ENCODE measurements at regions not wholly inside any gene's neighbourhood (a gene's known extent, or its start where the extent isn't known, plus 50 kb on each side); places are given as distances from the start of the nearest gene placed in this dataset.

- peaks cover 24% of the 10 kb centered on the region for H3K4me1 Mint-ChIP-seq (ENCODE audit: unreplicated experiment)
- DNase-seq (ENCODE audit: low spot score): no peak
- H3K4me3 Mint-ChIP-seq (ENCODE audit: unreplicated experiment): no peak overlapping the region
- H3K9me3 Mint-ChIP-seq (ENCODE audit: unreplicated experiment): no peaks in the 10 kb centered on the region
- TF ChIP-seq, protein P1, sequence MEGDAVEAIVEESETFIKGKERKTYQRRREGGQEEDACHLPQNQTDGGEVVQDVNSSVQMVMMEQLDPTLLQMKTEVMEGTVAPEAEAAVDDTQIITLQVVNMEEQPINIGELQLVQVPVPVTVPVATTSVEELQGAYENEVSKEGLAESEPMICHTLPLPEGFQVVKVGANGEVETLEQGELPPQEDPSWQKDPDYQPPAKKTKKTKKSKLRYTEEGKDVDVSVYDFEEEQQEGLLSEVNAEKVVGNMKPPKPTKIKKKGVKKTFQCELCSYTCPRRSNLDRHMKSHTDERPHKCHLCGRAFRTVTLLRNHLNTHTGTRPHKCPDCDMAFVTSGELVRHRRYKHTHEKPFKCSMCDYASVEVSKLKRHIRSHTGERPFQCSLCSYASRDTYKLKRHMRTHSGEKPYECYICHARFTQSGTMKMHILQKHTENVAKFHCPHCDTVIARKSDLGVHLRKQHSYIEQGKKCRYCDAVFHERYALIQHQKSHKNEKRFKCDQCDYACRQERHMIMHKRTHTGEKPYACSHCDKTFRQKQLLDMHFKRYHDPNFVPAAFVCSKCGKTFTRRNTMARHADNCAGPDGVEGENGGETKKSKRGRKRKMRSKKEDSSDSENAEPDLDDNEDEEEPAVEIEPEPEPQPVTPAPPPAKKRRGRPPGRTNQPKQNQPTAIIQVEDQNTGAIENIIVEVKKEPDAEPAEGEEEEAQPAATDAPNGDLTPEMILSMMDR (IDR thresholded peaks at IDR 0.05; ENCODE audit: unreplicated experiment): no peak
- H3K27me3 Mint-ChIP-seq (ENCODE audit: unreplicated experiment): no peaks in the 10 kb centered on the region
- H3K36me3 Mint-ChIP-seq (ENCODE audit: low read depth, unreplicated experiment): peaks cover 6% of the 10 kb centered on the region
- H3K27ac Mint-ChIP-seq (ENCODE audit: unreplicated experiment): no peak overlapping the region
These were observed 94.4 kb upstream of the COL1A2 start for GRCh38 chr7:94300176-94300835.

DNA sequence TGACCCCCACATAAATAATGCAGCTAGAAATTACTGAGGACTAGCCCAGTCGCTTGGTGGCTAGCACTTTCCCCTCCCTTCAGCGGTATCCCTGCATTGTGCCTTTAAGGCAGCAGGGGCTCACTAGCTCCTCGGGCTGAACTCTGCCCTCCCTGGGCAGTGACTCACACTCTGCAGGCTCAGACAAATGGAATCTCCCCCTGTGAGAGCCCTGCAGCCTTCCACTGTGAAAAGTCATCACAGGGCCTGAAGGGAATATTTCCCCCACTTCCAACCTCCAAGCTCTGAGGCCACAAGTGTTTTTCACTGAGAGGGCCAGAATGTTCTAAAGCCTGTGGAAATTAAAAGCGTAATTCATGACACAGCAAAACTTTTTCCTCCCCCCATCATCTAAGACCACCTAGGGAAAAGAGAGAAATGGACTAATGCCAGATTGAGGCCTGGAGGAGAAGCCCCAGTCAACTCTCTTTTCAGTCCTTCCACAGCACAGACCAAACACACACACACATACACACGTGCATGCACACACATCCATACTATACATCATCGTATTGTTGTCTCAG, 93.6 kb upstream of the COL1A2 start:
- TF ChIP-seq, protein P1 (IDR thresholded peaks at IDR 0.05; ENCODE audit: unreplicated experiment): no peak
- Mint-ChIP-seq H3K9me3 (ENCODE audit: unreplicated experiment) (no peaks in the 10 kb centered on the region), H3K4me3 (ENCODE audit: unreplicated experiment) (no peak overlapping the region), H3K36me3 (ENCODE audit: low read depth, unreplicated experiment) (peaks cover 6% of the 10 kb centered on the region), H3K27me3 (ENCODE audit: unreplicated experiment) (no peaks in the 10 kb centered on the region), H3K4me1 (ENCODE audit: unreplicated experiment) (peaks cover 32% of the 10 kb centered on the region), H3K27ac (ENCODE audit: unreplicated experiment) (peak overlapping the region; percentile 75)
- DNase-seq (ENCODE audit: low spot score): peak; percentile 26

DNA sequence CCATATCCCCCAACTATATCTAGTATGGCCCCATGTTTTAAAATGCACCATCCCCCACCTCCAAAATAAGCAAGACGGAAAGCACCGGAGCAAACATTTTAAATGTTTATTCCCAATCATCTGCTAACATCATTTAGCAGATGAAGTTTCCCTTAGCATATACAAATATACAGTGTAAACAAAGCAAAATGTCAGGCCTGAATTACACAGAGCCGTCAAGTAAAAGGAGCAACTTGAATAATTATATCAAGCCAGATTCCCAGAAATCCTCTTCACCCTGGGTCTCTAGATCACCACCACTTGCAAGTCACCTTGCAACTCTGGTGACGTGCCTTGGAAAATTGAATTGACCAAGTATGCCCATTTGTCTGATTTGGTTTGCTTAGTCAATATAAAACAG, 91.6 kb upstream of the COL1A2 start:
- H3K4me3 Mint-ChIP-seq (ENCODE audit: unreplicated experiment): no peak overlapping the region
- TF ChIP-seq, protein P1 (IDR thresholded peaks at IDR 0.05; ENCODE audit: unreplicated experiment): no peak
- peaks cover 6% of the 10 kb centered on the region for H3K36me3 Mint-ChIP-seq (ENCODE audit: low read depth, unreplicated experiment)
- H3K4me1 Mint-ChIP-seq (ENCODE audit: unreplicated experiment): peaks cover 44% of the 10 kb centered on the region
- no peak for DNase-seq (ENCODE audit: low spot score)
- H3K27ac Mint-ChIP-seq (ENCODE audit: unreplicated experiment): no peak overlapping the region
- peaks cover 3% of the 10 kb centered on the region for H3K9me3 Mint-ChIP-seq (ENCODE audit: unreplicated experiment)
- peaks cover 3% of the 10 kb centered on the region for H3K27me3 Mint-ChIP-seq (ENCODE audit: unreplicated experiment)

GRCh38 chr7:94303695-94304094, 91.0 kb upstream of the COL1A2 start:
- peaks cover 3% of the 10 kb centered on the region for H3K9me3 Mint-ChIP-seq (ENCODE audit: unreplicated experiment)
- H3K27ac Mint-ChIP-seq (ENCODE audit: unreplicated experiment): no peak overlapping the region
- no peak for DNase-seq (ENCODE audit: low spot score)
- TF ChIP-seq, protein P1 (IDR thresholded peaks at IDR 0.05; ENCODE audit: unreplicated experiment): no peak
- H3K4me1 Mint-ChIP-seq (ENCODE audit: unreplicated experiment): peaks cover 44% of the 10 kb centered on the region
- H3K27me3 Mint-ChIP-seq (ENCODE audit: unreplicated experiment): peaks cover 3% of the 10 kb centered on the region
- H3K36me3 Mint-ChIP-seq (ENCODE audit: low read depth, unreplicated experiment): peaks cover 6% of the 10 kb centered on the region
- no peak overlapping the region for H3K4me3 Mint-ChIP-seq (ENCODE audit: unreplicated experiment)

GRCh38 chr7:94304878-94305277, 89.8 kb upstream of the COL1A2 start:
- Mint-ChIP-seq H3K27ac (ENCODE audit: unreplicated experiment) (no peak overlapping the region), H3K36me3 (ENCODE audit: low read depth, unreplicated experiment) (peaks cover 6% of the 10 kb centered on the region), H3K4me1 (ENCODE audit: unreplicated experiment) (peaks cover 44% of the 10 kb centered on the region), H3K27me3 (ENCODE audit: unreplicated experiment) (peaks cover 3% of the 10 kb centered on the region), H3K9me3 (ENCODE audit: unreplicated experiment) (peaks cover 3% of the 10 kb centered on the region), H3K4me3 (ENCODE audit: unreplicated experiment) (no peak overlapping the region)
- TF ChIP-seq, protein P1 (IDR thresholded peaks at IDR 0.05; ENCODE audit: unreplicated experiment): no peak
- no peak for DNase-seq (ENCODE audit: low spot score)

Data from endothelial cell (in vitro differentiated cells).